HCT116 (cell line): ENCODE measurements at regions not wholly inside any gene's neighbourhood (a gene's known extent, or its start where the extent isn't known, plus 50 kb on each side); places are given as distances from the start of the nearest gene placed in this dataset.

Experiments used
- ATAC-seq: fragments of 200-7000 bp; cut with Tn5 transposase; 2 replicates; pipeline ENCODE4 v1.9.1; 2020; ENCODE audit warnings: mild to moderate bottlenecking, moderate library complexity
- BruUV-seq: library from RNA; stranded (reverse); fragments of 400-500 nt; replicated peaks from 2 replicates; lab custom pipeline; 2021; lab: Mats Ljungman, UMichigan
- CTCF ChIA-PET: fragments of 300-600 bp; sonication (Branson Sonifier 250); formaldehyde crosslinking; loops from one replicate; lab custom pipeline; 2021; ENCODE audit warnings: antibody characterized with exemption; lab: Charles Lee
- POLR2A ChIA-PET: fragments of 300-600, 350-600 bp; sonication (Branson Sonifier 250); formaldehyde crosslinking; loops from one replicate; lab custom pipeline; 2021; ENCODE audit warnings: antibody characterized with exemption; lab: Charles Lee
- RAD21 ChIA-PET, 2 experiments: fragments of 300-600 bp; sonication (Branson Sonifier 250); formaldehyde crosslinking; loops; one replicate each; lab custom pipeline; 2023; ENCODE audit warnings: low total read pairs in 2 of 2; ENCODE audit not compliant: uncharacterized antibody in 2 of 2, unreplicated experiment in 2 of 2, low non-redundant PET in 1 of 2; lab: Charles Lee
- DNase-seq: peaks from one replicate; pipeline ENCODE4 v3.0.0-alpha.2; 2010; ENCODE audit warnings: low read depth, low spot score
- H2AFZ ChIP-seq: fragments of 200-600 bp; shearing (Covaris generic), sonication (generic); 2 replicates; pipeline ENCODE4 v1.6.1; 2017; ENCODE audit warnings: low read depth, mixed run types, mixed read lengths, antibody characterized with exemption, low read length; ENCODE audit not compliant: poor library complexity, severe bottlenecking
- H3K27ac ChIP-seq: 2 replicates; pipeline ENCODE4 v1.5.1; 2012; ENCODE audit warnings: low read depth, low read length
- H3K27me3 ChIP-seq: fragments of 200-600 bp; sonication (generic); 2 replicates; pipeline ENCODE4 v1.6.1; 2016; ENCODE audit warnings: mixed run types, low read length, mixed read lengths; ENCODE audit not compliant: insufficient read depth
- H3K36me3 ChIP-seq, 2 experiments: fragments of 200-500 bp in 1 of 2; fragments of 200-600 bp in 1 of 2; sonication (Bioruptor generic) in 1 of 2; sonication (generic) in 1 of 2; 2 replicates each; pipeline versions ENCODE4 v1.5.1 to v1.6.1; 2014 to 2016; ENCODE audit warnings: low read length in 2 of 2, inconsistent platforms in 1 of 2, mixed read lengths in 1 of 2, mixed run types in 1 of 2; ENCODE audit not compliant: insufficient read depth in 2 of 2, control insufficient read depth in 1 of 2
- H3K4me1 ChIP-seq, 2 experiments: fragments of 200-600 bp in 1 of 2; sonication (generic) in 1 of 2; 2 replicates each; pipeline versions ENCODE4 v1.5.1 to v1.6.1; 2012 to 2017; ENCODE audit warnings: low read length in 2 of 2, inconsistent platforms in 1 of 2, mild to moderate bottlenecking in 1 of 2, mixed read lengths in 1 of 2, mixed run types in 1 of 2, moderate library complexity in 1 of 2; ENCODE audit not compliant: insufficient read depth in 2 of 2, control insufficient read depth in 1 of 2
- H3K4me2 ChIP-seq: fragments of 200-600 bp; sonication (generic); 2 replicates; pipeline ENCODE4 v1.6.1; 2017; ENCODE audit warnings: mixed run types, low read length, mixed read lengths
- H3K4me3 ChIP-seq, 2 experiments: fragments of 200-600 bp in 1 of 2; sonication (generic) in 1 of 2; replicated peaks in 1 of 2; 2 replicates each; pipeline ENCODE4 v1.5.1; 2011 to 2016; ENCODE audit warnings: low read length in 2 of 2, control low read depth in 1 of 2, low read depth in 1 of 2, mild to moderate bottlenecking in 1 of 2, mixed read lengths in 1 of 2, mixed run types in 1 of 2
- H3K79me2 ChIP-seq: fragments of 200-600 bp; sonication (generic); 2 replicates; pipeline ENCODE4 v1.6.1; 2017; ENCODE audit warnings: mild to moderate bottlenecking, mixed run types, low read length, moderate library complexity, mixed read lengths; ENCODE audit not compliant: insufficient read depth
- H3K9ac ChIP-seq: fragments of 200-600 bp; sonication (generic); 2 replicates; pipeline ENCODE4 v1.6.1; 2016; ENCODE audit warnings: low read length, mixed read lengths
- H3K9me2 ChIP-seq: fragments of 200-600 bp; sonication (generic), shearing (Covaris generic); 2 replicates; pipeline ENCODE4 v1.6.1; 2017; ENCODE audit warnings: mixed run types, mild to moderate bottlenecking, moderate library complexity; ENCODE audit not compliant: insufficient read depth
- H3K9me3 ChIP-seq, 2 experiments: fragments of 200-500 bp in 1 of 2; fragments of 200-600 bp in 1 of 2; sonication (Bioruptor generic) in 1 of 2; sonication (generic) in 1 of 2; 2 replicates each; pipeline ENCODE4 v1.6.1; 2014 to 2017; ENCODE audit warnings: low read length in 2 of 2, mixed read lengths in 2 of 2, inconsistent platforms in 1 of 2, low read depth in 1 of 2, mild to moderate bottlenecking in 1 of 2, mixed run types in 1 of 2, moderate library complexity in 1 of 2; ENCODE audit not compliant: control insufficient read depth in 1 of 2, insufficient read depth in 1 of 2
- H4K20me1 ChIP-seq: fragments of 200-600 bp; sonication (generic), shearing (Covaris generic); 2 replicates; pipeline ENCODE4 v1.6.1; 2017; ENCODE audit warnings: mixed run types, mild to moderate bottlenecking, moderate library complexity; ENCODE audit not compliant: insufficient read depth
- CBX3 ChIP-seq: IDR thresholded peaks from 2 replicates; pipeline ENCODE4 v1.6.1; 2012; ENCODE audit warnings: low read depth
- JUND ChIP-seq: IDR thresholded peaks from 2 replicates; pipeline ENCODE4 v1.6.1; 2012
- SIN3A ChIP-seq: IDR thresholded peaks from 2 replicates; pipeline ENCODE4 v1.6.1; 2012; ENCODE audit warnings: low read depth
- SP1 ChIP-seq: IDR thresholded peaks from 2 replicates; pipeline ENCODE4 v1.6.1; 2012; ENCODE audit warnings: low read depth
- SRF ChIP-seq: IDR thresholded peaks from 2 replicates; pipeline ENCODE4 v1.6.1; 2012; ENCODE audit warnings: low read depth
- TCF7L2 ChIP-seq: IDR thresholded peaks from 2 replicates; pipeline ENCODE4 v1.7.0; 2011; ENCODE audit warnings: borderline replicate concordance, inconsistent platforms; ENCODE audit not compliant: insufficient read depth, insufficient read length; ENCODE audit errors: extremely low read depth
- ZFX ChIP-seq: fragments of 450-650 bp; IDR thresholded peaks from 2 replicates; pipeline ENCODE4 v1.6.1; 2017
- ZNF274 ChIP-seq: fragments of 200-500 bp; sonication (Bioruptor generic); IDR thresholded peaks from 2 replicates; pipeline ENCODE4 v1.6.1; 2014; ENCODE audit warnings: mild to moderate bottlenecking, low read depth, low read length, inconsistent platforms
- intact Hi-C: fragments of 100-400 bp; cut with micrococcal nuclease; formaldehyde crosslinking; loops from 2 replicates; pipeline ENCODE4 v1.10.0; 2022
- TF ChIP-seq, protein P1 (sequence below): IDR thresholded peaks from 2 replicates; pipeline ENCODE4 v1.6.1; 2012; ENCODE audit warnings: low read depth
- TF ChIP-seq, protein P2 (sequence below), 3 experiments: fragments of 200-600 bp in 1 of 3; sonication (generic) in 1 of 3; IDR thresholded peaks in 2 of 3; conservative IDR thresholded peaks in 1 of 3; 2 replicates each; pipeline ENCODE4 v1.5.1; 2012 to 2017; ENCODE audit warnings: low read depth in 2 of 3, low read length in 2 of 3, antibody characterized with exemption in 1 of 3, borderline replicate concordance in 1 of 3, control low read depth in 1 of 3, mild to moderate bottlenecking in 1 of 3, mixed read lengths in 1 of 3, mixed run types in 1 of 3, moderate library complexity in 1 of 3; ENCODE audit not compliant: insufficient read depth in 1 of 3

- Histone ChIP-seq H3K4me3 (no peak overlapping the region), H3K36me3 (no peaks in the 10 kb centered on the region), H3K27me3 (peaks cover 38% of the 10 kb centered on the region), H3K4me2 (no peak overlapping the region), H2AFZ (no peak overlapping the region), H3K9ac (no peak overlapping the region), H3K27ac (no peak overlapping the region), H3K9me2 (no peaks in the 10 kb centered on the region), H3K4me1 (no peaks in the 10 kb centered on the region), H3K79me2 (no peaks in the 10 kb centered on the region), H4K20me1 (no peaks in the 10 kb centered on the region), H3K9me3 (no peaks in the 10 kb centered on the region)
- ChIA-PET RAD21 (no interaction called here), POLR2A (no interaction called here), CTCF (no interaction called here)
- no TSS peak for BruUV-seq
- intact Hi-C loops: no loop called here
- DNase-seq: no peak
- TF ChIP-seq ZNF274: no peak
- no peak for TF ChIP-seq SRF
- no peak for TF ChIP-seq CBX3
- TF ChIP-seq, protein P1, sequence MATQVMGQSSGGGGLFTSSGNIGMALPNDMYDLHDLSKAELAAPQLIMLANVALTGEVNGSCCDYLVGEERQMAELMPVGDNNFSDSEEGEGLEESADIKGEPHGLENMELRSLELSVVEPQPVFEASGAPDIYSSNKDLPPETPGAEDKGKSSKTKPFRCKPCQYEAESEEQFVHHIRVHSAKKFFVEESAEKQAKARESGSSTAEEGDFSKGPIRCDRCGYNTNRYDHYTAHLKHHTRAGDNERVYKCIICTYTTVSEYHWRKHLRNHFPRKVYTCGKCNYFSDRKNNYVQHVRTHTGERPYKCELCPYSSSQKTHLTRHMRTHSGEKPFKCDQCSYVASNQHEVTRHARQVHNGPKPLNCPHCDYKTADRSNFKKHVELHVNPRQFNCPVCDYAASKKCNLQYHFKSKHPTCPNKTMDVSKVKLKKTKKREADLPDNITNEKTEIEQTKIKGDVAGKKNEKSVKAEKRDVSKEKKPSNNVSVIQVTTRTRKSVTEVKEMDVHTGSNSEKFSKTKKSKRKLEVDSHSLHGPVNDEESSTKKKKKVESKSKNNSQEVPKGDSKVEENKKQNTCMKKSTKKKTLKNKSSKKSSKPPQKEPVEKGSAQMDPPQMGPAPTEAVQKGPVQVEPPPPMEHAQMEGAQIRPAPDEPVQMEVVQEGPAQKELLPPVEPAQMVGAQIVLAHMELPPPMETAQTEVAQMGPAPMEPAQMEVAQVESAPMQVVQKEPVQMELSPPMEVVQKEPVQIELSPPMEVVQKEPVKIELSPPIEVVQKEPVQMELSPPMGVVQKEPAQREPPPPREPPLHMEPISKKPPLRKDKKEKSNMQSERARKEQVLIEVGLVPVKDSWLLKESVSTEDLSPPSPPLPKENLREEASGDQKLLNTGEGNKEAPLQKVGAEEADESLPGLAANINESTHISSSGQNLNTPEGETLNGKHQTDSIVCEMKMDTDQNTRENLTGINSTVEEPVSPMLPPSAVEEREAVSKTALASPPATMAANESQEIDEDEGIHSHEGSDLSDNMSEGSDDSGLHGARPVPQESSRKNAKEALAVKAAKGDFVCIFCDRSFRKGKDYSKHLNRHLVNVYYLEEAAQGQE: no peak
- TF ChIP-seq JUND: no peak
- TF ChIP-seq ZFX: no peak
- TF ChIP-seq, protein P2, sequence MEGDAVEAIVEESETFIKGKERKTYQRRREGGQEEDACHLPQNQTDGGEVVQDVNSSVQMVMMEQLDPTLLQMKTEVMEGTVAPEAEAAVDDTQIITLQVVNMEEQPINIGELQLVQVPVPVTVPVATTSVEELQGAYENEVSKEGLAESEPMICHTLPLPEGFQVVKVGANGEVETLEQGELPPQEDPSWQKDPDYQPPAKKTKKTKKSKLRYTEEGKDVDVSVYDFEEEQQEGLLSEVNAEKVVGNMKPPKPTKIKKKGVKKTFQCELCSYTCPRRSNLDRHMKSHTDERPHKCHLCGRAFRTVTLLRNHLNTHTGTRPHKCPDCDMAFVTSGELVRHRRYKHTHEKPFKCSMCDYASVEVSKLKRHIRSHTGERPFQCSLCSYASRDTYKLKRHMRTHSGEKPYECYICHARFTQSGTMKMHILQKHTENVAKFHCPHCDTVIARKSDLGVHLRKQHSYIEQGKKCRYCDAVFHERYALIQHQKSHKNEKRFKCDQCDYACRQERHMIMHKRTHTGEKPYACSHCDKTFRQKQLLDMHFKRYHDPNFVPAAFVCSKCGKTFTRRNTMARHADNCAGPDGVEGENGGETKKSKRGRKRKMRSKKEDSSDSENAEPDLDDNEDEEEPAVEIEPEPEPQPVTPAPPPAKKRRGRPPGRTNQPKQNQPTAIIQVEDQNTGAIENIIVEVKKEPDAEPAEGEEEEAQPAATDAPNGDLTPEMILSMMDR (IDR thresholded peaks at IDR 0.05 in 2 of 3, conservative IDR thresholded peaks at IDR 0.05 in 1 of 3; ENCODE audit: borderline replicate concordance in 1 of 3, insufficient read depth in 1 of 3, low read depth in 2 of 3, low read length in 2 of 3): no peak
- TF ChIP-seq TCF7L2: no peak
- no peak for TF ChIP-seq SP1
- no peak for TF ChIP-seq SIN3A
- no peak for ATAC-seq
Measured at GRCh38 chr2:239651859-239652258, 251.0 kb upstream of the HDAC4 start.
